Common myeloid progenitor, CD34-positive (primary cell): ENCODE measurements at regions not wholly inside any gene's neighbourhood (a gene's known extent, or its start where the extent isn't known, plus 50 kb on each side); places are given as distances from the start of the nearest gene placed in this dataset.

ENCODE experiments used
- CTCF ChIA-PET: fragments of 350-600 bp; sonication (Branson Sonifier 250); formaldehyde crosslinking; loops from one replicate; lab custom pipeline; 2021; ENCODE audit warnings: antibody characterized with exemption; lab: Charles Lee
- POLR2A ChIA-PET: fragments of 350-600 bp; sonication (Branson Sonifier 250); formaldehyde crosslinking; loops from one replicate; lab custom pipeline; 2021; ENCODE audit warnings: antibody characterized with exemption; lab: Charles Lee
- DNase-seq, 3 donors: peaks; one replicate each; pipeline versions ENCODE4 v3.0.0 to v3.0.0-alpha.2; 2013
- H3K27ac ChIP-seq, 2 experiments: 1 replicate in 1 of 2; 2 replicates in 1 of 2; pipeline ENCODE4 v1.7.0; 2013; ENCODE audit warnings: inconsistent platforms in 2 of 2, low read length in 2 of 2, mild to moderate bottlenecking in 2 of 2, low read depth in 1 of 2, moderate library complexity in 1 of 2; ENCODE audit not compliant: severe bottlenecking in 2 of 2, insufficient read depth in 1 of 2, poor library complexity in 1 of 2
- H3K27me3 ChIP-seq, 5 experiments: replicated peaks in 2 of 5; 1 replicate in 3 of 5; 2 replicates in 2 of 5; pipeline versions ENCODE4 v1.6.1 to v1.7.0; 2013; ENCODE audit warnings: low read length in 4 of 5, mild to moderate bottlenecking in 2 of 5, moderate library complexity in 2 of 5, inconsistent platforms in 1 of 5; ENCODE audit not compliant: insufficient read depth in 5 of 5, control insufficient read depth in 4 of 5
- H3K36me3 ChIP-seq, 4 experiments: 1 replicate in 2 of 4; 2 replicates in 2 of 4; pipeline versions ENCODE4 v1.6.1 to v1.7.0; 2013; ENCODE audit warnings: low read length in 3 of 4, control low read depth in 1 of 4, mild to moderate bottlenecking in 1 of 4; ENCODE audit not compliant: control insufficient read depth in 4 of 4, insufficient read depth in 4 of 4
- H3K4me1 ChIP-seq, 4 experiments: 1 replicate in 3 of 4; 2 replicates in 1 of 4; pipeline versions ENCODE4 v1.6.1 to v1.7.1; 2013; ENCODE audit warnings: low read length in 3 of 4, mild to moderate bottlenecking in 3 of 4, control low read depth in 1 of 4, inconsistent platforms in 1 of 4, moderate library complexity in 1 of 4; ENCODE audit not compliant: control insufficient read depth in 4 of 4, insufficient read depth in 4 of 4; ENCODE audit errors: control extremely low read depth in 1 of 4
- H3K4me3 ChIP-seq, 7 experiments: 1 replicate in 4 of 7; 2 replicates in 3 of 7; pipeline versions ENCODE4 v1.5.1 to v1.7.0; 2013; ENCODE audit warnings: mild to moderate bottlenecking in 7 of 7, low read length in 6 of 7, moderate library complexity in 6 of 7, inconsistent platforms in 2 of 7, low read depth in 2 of 7, control low read depth in 1 of 7; ENCODE audit not compliant: insufficient read depth in 4 of 7, control insufficient read depth in 1 of 7; ENCODE audit errors: extremely low read depth in 1 of 7
- H3K9me3 ChIP-seq, 5 experiments: 1 replicate in 4 of 5; 2 replicates in 1 of 5; pipeline versions ENCODE4 v1.6.1 to v1.7.1; 2013; ENCODE audit warnings: low read length in 4 of 5, mild to moderate bottlenecking in 2 of 5, inconsistent platforms in 1 of 5, low read depth in 1 of 5, moderate library complexity in 1 of 5; ENCODE audit not compliant: control insufficient read depth in 4 of 5, insufficient read depth in 2 of 5; ENCODE audit errors: control extremely low read depth in 1 of 5
- WGBS: methylation state at CpG from one replicate; pipeline ENCODE4 v1.1.5; 2013; ENCODE audit not compliant: insufficient coverage; 5-methylcytosine and 5-hydroxymethylcytosine counted together

- no peaks in the 10 kb centered on the region for H3K27me3 ChIP-seq
- H3K27ac ChIP-seq = no peak overlapping the region
- DNase-seq = no peak
- no peaks in the 10 kb centered on the region for H3K9me3 ChIP-seq
- no peak overlapping the region for H3K4me3 ChIP-seq
- CTCF ChIA-PET = no interaction called here
- H3K4me1 ChIP-seq = no peaks in the 10 kb centered on the region
- POLR2A ChIA-PET = no interaction called here
- H3K36me3 ChIP-seq = no peaks in the 10 kb centered on the region
Measured at GRCh38 chr18:29465526-29465925, 1288.6 kb upstream of the CDH2 start.

GRCh38 chr18:29459972-29460371 lies 1283.0 kb upstream of the CDH2 start:
- ChIA-PET CTCF (no interaction called here), POLR2A (no interaction called here)
- H3K36me3 ChIP-seq = no peaks in the 10 kb centered on the region
- H3K27ac ChIP-seq = no peak overlapping the region
- H3K27me3 ChIP-seq = no peaks in the 10 kb centered on the region
- H3K4me3 ChIP-seq = no peak overlapping the region
- DNase-seq = no peak
- peaks cover 0 to 9% (median 4%) of the 10 kb centered on the region in 4 experiments for H3K4me1 ChIP-seq
- H3K9me3 ChIP-seq = no peaks in the 10 kb centered on the region

DNA sequence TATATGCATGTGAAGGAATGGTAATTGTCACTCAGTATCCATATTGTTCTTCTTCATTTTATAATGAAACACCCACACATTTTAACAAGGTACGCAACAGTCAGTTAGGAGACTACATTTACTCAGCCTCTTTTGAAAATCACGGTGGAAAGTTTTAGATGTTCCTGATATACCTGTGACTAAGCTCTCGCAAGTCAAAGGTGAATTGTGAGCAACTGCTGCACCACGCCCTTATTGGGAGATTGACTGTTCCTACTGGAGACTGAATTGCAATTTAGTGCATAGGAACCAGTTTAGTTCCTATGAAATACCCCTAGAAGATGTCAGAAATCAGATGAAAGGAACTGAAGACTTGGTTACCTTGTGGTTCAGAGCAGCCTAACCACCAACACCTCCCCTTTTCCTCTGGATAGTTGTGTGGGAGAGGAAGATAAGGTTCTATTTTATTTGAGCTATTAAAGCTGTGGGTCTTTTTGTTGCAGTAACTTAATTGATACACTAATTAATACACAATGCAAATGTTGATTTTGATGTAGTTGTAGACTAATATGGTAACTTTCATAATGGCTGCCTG lies 1280.5 kb upstream of the CDH2 start:
- H3K27me3 ChIP-seq = no peaks in the 10 kb centered on the region
- CTCF ChIA-PET = no interaction called here
- DNase-seq = peak; percentile 9 to 71 (median 66)
- H3K27ac ChIP-seq = no peak overlapping the region
- no peaks in the 10 kb centered on the region for H3K9me3 ChIP-seq
- no peaks in the 10 kb centered on the region for H3K36me3 ChIP-seq
- 48% methylated on average over 3 of the region's 4 CpGs for whole genome bisulfite sequencing
- H3K4me1 ChIP-seq = peaks cover 0 to 9% (median 4%) of the 10 kb centered on the region in 4 experiments
- POLR2A ChIA-PET = no interaction called here
- no peak overlapping the region for H3K4me3 ChIP-seq

- DNase-seq = no peak
- H3K27me3 ChIP-seq = no peaks in the 10 kb centered on the region
- ChIA-PET CTCF (no interaction called here), POLR2A (no interaction called here)
- H3K27ac ChIP-seq = no peak overlapping the region
- H3K9me3 ChIP-seq = no peaks in the 10 kb centered on the region
- no CpG with 5 or more reads among the region's 3 CpGs for WGBS
- no peak overlapping the region for H3K4me3 ChIP-seq
- no peaks in the 10 kb centered on the region for H3K4me1 ChIP-seq
- H3K36me3 ChIP-seq = no peaks in the 10 kb centered on the region
Measured at GRCh38 chr18:29449424-29449823, 1272.5 kb upstream of the CDH2 start.

DNA sequence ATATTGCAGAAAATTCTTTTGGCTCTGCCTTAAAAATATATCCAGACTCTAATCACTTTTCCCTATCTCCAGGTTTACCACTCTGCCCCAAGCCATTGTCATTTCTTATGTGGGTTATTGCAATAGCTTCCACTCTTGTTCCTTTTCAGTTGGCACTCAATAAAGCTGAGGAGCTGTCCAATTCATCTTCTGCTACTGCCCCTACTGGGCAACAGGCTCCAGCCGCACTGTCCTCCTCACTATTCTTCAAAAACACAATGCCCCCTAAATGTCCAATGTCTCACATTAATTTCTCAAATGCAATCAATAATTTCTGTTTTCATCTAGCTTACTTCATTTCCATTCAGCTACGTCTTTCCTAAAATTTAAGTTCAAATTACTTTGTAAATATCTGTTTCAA lies 1262.5 kb upstream of the CDH2 start:
- Histone ChIP-seq H3K9me3 (peaks cover 0 to 4% (median 0%) of the 10 kb centered on the region in 5 experiments), H3K4me3 (no peak overlapping the region), H3K27ac (no peak overlapping the region), H3K4me1 (no peaks in the 10 kb centered on the region), H3K27me3 (no peaks in the 10 kb centered on the region), H3K36me3 (no peaks in the 10 kb centered on the region)
- CTCF ChIA-PET = no interaction called here
- no peak for DNase-seq
- 100% methylated on average over 2 of the region's 2 CpGs for WGBS
- POLR2A ChIA-PET = no interaction called here

- WGBS = no CpG with 5 or more reads among the region's 2 CpGs
- Histone ChIP-seq H3K27ac (no peak overlapping the region), H3K4me3 (no peak overlapping the region), H3K27me3 (no peaks in the 10 kb centered on the region), H3K4me1 (no peaks in the 10 kb centered on the region), H3K36me3 (no peaks in the 10 kb centered on the region), H3K9me3 (peaks cover 0 to 4% (median 0%) of the 10 kb centered on the region in 5 experiments)
- no peak for DNase-seq
- POLR2A ChIA-PET = no interaction called here
- CTCF ChIA-PET = no interaction called here
Measured at GRCh38 chr18:29436459-29436858, 1259.5 kb upstream of the CDH2 start.

DNA sequence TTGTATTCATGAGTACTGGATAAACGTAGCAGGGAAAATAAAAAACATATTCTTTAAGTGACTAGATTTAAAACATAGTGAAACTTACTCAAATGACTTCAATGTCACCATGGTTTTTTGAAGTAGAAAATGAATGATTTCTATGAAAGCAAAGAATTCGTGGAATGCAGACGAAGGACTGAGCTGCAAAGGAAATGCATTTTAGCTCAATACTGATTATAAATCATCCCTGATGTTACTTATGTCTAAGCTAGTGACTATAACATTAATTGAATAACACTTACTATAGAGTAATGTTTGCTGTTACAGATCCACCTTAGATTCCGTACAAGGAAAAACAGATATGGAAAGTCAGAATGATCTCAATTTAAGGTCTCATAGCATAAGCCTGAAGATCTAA lies 1257.7 kb upstream of the CDH2 start:
- no peak for DNase-seq
- Histone ChIP-seq H3K27ac (no peak overlapping the region), H3K9me3 (peaks cover 0 to 4% (median 0%) of the 10 kb centered on the region in 5 experiments), H3K4me3 (no peak overlapping the region), H3K36me3 (no peaks in the 10 kb centered on the region), H3K4me1 (no peaks in the 10 kb centered on the region), H3K27me3 (no peaks in the 10 kb centered on the region)
- POLR2A ChIA-PET = no interaction called here
- WGBS = no CpG with 5 or more reads among the region's 4 CpGs
- CTCF ChIA-PET = no interaction called here
